MCF 10A (cell line): ENCODE measurements at regions not wholly inside any gene's neighbourhood (a gene's known extent, or its start where the extent isn't known, plus 50 kb on each side); places are given as distances from the start of the nearest gene placed in this dataset.

Experiments used
- BruUV-seq: library from RNA; stranded (reverse); fragments of 400-500 nt; replicated peaks from 2 replicates; lab custom pipeline; 2021; lab: Mats Ljungman, UMichigan
- CTCF ChIA-PET: fragments of 300-600 bp; sonication (Branson Sonifier 250); formaldehyde crosslinking; extraction: SDS; loops from one replicate; lab custom pipeline; 2021; ENCODE audit warnings: antibody characterized with exemption, inconsistent platforms; lab: Yijun Ruan, JAX
- POLR2A ChIA-PET: fragments of 300-600, 350-650 bp; sonication (Branson Sonifier 250); formaldehyde crosslinking; extraction: SDS; loops from one replicate; lab custom pipeline; 2020; ENCODE audit warnings: antibody characterized with exemption, inconsistent platforms; lab: Yijun Ruan, JAX
- DNase-seq: peaks from one replicate; pipeline ENCODE4 v3.0.0-alpha.2; 2018; ENCODE audit not compliant: unreplicated experiment
- H3K27ac Mint-ChIP-seq: one replicate; pipeline ENCODE4 v1.8.0; 2022; ENCODE audit warnings: mild to moderate bottlenecking, low read depth, mixed read lengths; ENCODE audit not compliant: unreplicated experiment
- H3K27me3 Mint-ChIP-seq: one replicate; pipeline ENCODE4 v1.8.0; 2022; ENCODE audit warnings: mixed read lengths; ENCODE audit not compliant: insufficient read depth, unreplicated experiment
- H3K36me3 Mint-ChIP-seq: one replicate; pipeline ENCODE4 v1.8.0; 2022; ENCODE audit warnings: mild to moderate bottlenecking, moderate library complexity, mixed read lengths; ENCODE audit not compliant: insufficient read depth, unreplicated experiment
- H3K4me1 Mint-ChIP-seq: one replicate; pipeline ENCODE4 v1.8.0; 2022; ENCODE audit warnings: mixed read lengths; ENCODE audit not compliant: insufficient read depth, unreplicated experiment
- H3K4me3 Mint-ChIP-seq: one replicate; pipeline ENCODE4 v1.8.0; 2022; ENCODE audit warnings: mild to moderate bottlenecking, moderate library complexity, mixed read lengths; ENCODE audit not compliant: unreplicated experiment
- H3K9me3 Mint-ChIP-seq: one replicate; pipeline ENCODE4 v1.8.0; 2022; ENCODE audit warnings: mixed read lengths; ENCODE audit not compliant: unreplicated experiment
- intact Hi-C: fragments of 100-400 bp; cut with micrococcal nuclease; formaldehyde crosslinking; loops from 2 replicates; pipeline ENCODE4 v1.14.1; 2022
- TF ChIP-seq, protein P1 (sequence below): fragments of 200-600 bp; IDR thresholded peaks from one replicate; pipeline ENCODE4 v1.8.0; 2022; ENCODE audit warnings: antibody characterized with exemption, mild to moderate bottlenecking; ENCODE audit not compliant: unreplicated experiment

DNA sequence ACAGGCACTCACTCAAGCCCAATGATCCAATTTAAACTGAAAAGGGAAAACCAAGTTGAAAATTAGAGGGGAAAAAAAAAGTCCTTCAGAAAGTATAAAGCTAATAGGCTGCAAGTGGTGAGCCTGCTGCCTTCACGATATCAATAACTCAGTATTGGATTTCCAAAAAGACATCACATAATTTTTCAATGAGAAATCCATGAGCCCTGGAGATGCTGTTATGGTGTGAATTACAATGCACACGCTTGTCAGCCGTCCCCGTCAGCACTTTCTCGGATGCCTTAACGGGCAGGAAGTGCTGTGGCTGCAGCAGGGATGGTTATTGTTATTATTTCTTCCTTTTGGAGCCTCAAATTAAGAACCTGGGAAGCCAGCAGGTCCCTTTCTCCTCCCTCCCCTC lies 138.5 kb downstream of the DHX35 start:
- POLR2A ChIA-PET, result no interaction called here
- BruUV-seq, result no TSS peak
- intact Hi-C loops, result no loop called here

GRCh38 chr20:39097889-39098288 lies 135.7 kb downstream of the DHX35 start:
- BruUV-seq, result no TSS peak
- H3K27me3 Mint-ChIP-seq, result peaks cover 2% of the 10 kb centered on the region
- CTCF ChIA-PET, result interaction anchor here (1.1 to 2.4 kb wide), 2 partner anchors 17 to 48 kb away, joined by 6 to 10 read pairs; no protein-coding TSS in a partner anchor

More for the DNA sequence above, 138.5 kb downstream of the DHX35 start:
- CTCF ChIA-PET, result interaction anchor here (4.3 kb wide), 1 partner anchor 11 kb away, joined by 19 read pairs; no protein-coding TSS in a partner anchor
- no peak for DNase-seq
- Mint-ChIP-seq H3K27me3 (peaks cover 23% of the 10 kb centered on the region), H3K4me3 (no peak overlapping the region), H3K27ac (no peak overlapping the region), H3K36me3 (no peaks in the 10 kb centered on the region), H3K4me1 (no peaks in the 10 kb centered on the region), H3K9me3 (peaks cover 15% of the 10 kb centered on the region)
- TF ChIP-seq, protein P1, sequence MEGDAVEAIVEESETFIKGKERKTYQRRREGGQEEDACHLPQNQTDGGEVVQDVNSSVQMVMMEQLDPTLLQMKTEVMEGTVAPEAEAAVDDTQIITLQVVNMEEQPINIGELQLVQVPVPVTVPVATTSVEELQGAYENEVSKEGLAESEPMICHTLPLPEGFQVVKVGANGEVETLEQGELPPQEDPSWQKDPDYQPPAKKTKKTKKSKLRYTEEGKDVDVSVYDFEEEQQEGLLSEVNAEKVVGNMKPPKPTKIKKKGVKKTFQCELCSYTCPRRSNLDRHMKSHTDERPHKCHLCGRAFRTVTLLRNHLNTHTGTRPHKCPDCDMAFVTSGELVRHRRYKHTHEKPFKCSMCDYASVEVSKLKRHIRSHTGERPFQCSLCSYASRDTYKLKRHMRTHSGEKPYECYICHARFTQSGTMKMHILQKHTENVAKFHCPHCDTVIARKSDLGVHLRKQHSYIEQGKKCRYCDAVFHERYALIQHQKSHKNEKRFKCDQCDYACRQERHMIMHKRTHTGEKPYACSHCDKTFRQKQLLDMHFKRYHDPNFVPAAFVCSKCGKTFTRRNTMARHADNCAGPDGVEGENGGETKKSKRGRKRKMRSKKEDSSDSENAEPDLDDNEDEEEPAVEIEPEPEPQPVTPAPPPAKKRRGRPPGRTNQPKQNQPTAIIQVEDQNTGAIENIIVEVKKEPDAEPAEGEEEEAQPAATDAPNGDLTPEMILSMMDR, result no peak

DNA sequence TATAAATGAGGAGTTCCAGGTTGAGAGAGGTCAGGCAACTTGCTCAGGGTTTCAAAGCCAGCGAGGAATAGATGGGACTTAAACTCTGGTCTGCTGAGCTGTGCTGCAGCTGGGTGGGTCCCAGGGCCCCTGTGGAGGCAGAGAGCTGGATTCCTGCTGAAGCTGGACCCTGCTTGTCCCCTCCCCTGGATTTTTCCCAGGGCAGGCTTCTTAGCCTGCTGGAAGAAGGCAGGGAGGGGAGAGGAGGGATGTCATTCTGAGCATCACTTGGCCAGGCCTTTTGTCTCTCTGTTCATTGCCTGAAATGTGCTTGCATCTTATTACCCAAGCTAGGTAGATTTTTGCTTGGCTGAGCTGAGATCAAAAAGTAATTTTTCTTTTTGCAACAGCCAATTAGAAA lies 133.7 kb downstream of the DHX35 start:
- Mint-ChIP-seq H3K27ac (no peak overlapping the region), H3K36me3 (no peaks in the 10 kb centered on the region), H3K4me1 (no peaks in the 10 kb centered on the region), H3K9me3 (peaks cover 4% of the 10 kb centered on the region), H3K4me3 (no peak overlapping the region), H3K27me3 (no peaks in the 10 kb centered on the region)
- POLR2A ChIA-PET, result interaction anchor here (0.6 to 0.7 kb wide), 2 partner anchors 132 to 436 kb away, joined by 3 read pairs; no protein-coding TSS in a partner anchor
- BruUV-seq, result no TSS peak
- intact Hi-C loops, result no loop called here
- DNase-seq, result no peak
- CTCF ChIA-PET, result interaction anchor here (0.7 to 2.4 kb wide), 7 partner anchors 13 to 130 kb away, joined by 3 to 10 read pairs (median 4); no protein-coding TSS in a partner anchor
- TF ChIP-seq, protein P1, result no peak

More at GRCh38 chr20:39097889-39098288, 135.7 kb downstream of the DHX35 start:
- Mint-ChIP-seq H3K4me1 (no peaks in the 10 kb centered on the region), H3K27ac (no peak overlapping the region), H3K36me3 (no peaks in the 10 kb centered on the region), H3K4me3 (no peak overlapping the region), H3K9me3 (peaks cover under 1% of the 10 kb centered on the region)
- TF ChIP-seq, protein P1, result no peak
- intact Hi-C loops, result no loop called here
- POLR2A ChIA-PET, result no interaction called here
- DNase-seq, result no peak

GRCh38 chr20:39094391-39094790 lies 132.2 kb downstream of the DHX35 start:
- H3K27ac Mint-ChIP-seq, result no peak overlapping the region
- CTCF ChIA-PET, result interaction anchor here (0.6 to 1.6 kb wide), 4 partner anchors 12 to 45 kb away, joined by 3 to 7 read pairs (median 6); no protein-coding TSS in a partner anchor
- intact Hi-C loops, result no loop called here
- H3K27me3 Mint-ChIP-seq, result peaks cover 10% of the 10 kb centered on the region
- peaks cover 4% of the 10 kb centered on the region for H3K9me3 Mint-ChIP-seq
- POLR2A ChIA-PET, result interaction anchor here (0.6 kb wide), 1 partner anchor 18 kb away, joined by 3 read pairs; no protein-coding TSS in a partner anchor
- TF ChIP-seq, protein P1, result no peak
- H3K4me1 Mint-ChIP-seq, result no peaks in the 10 kb centered on the region
- peaks cover 4% of the 10 kb centered on the region for H3K36me3 Mint-ChIP-seq
- no peak overlapping the region for H3K4me3 Mint-ChIP-seq
- DNase-seq, result no peak
- BruUV-seq, result no TSS peak
